ENCODE measurements at regions not wholly inside any gene's neighbourhood (a gene's known extent, or its start where the extent isn't known, plus 50 kb on each side); places are given as distances from the start of the nearest gene placed in this dataset.

- DNase-seq = no peak
Measured at GRCh38 chr9:107759009-107759822, 269.6 kb upstream of the KLF4 start.

GRCh38 chr9:107756091-107756490, 266.5 kb upstream of the KLF4 start:
- no peak for DNase-seq

DNA sequence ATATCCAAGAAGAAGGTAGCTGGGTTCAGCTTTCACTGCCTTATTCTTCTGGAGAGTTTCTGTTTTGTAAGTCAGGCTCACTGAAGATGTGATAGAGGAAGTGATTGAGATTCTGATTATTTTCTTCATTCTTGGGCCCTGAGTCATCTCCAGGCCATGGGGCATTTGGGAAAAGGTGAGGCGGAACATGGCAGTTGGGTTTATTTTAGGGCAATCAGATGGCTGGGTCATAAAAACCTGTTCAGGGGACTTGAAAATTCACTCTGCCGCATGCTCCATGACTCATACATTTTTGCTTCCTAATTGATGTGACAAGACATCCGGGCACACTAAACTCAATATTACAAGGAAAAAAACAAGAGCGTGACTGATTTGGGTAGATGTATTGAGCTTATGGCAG, 265.7 kb upstream of the KLF4 start:
- no peak for DNase-seq

DNA sequence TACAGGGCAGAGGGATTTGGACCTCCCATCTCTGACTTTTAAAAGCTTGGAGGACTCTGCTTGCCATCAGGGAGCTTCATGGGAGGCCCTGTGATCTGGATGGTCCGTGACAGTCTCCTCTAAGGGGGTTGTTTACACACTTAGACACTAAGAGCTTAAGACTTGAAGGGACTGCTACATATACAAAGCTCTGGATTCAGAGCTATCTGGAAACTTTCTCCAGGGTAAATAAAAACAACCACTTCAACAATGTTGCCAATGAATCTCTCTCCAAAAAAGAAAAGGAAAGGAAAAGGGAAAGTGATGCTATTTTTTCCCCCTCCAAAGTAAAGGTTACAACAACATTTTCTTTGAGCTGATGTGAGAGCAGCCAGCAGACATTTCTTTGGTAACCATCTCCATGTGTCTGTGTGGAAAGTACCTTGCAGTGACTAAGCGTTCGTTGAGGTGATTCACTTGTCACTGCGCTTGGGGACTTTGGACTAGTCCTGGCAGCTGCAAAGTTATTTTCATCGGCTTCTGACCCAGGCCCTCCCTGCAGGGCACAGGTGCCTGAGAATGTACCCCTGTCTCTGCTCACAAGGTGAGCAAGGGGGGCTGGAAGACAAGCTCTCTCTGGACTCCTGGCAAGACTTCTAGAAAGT, 262.1 kb upstream of the KLF4 start:
- no peak for DNase-seq

- DNase-seq = no peak
Measured at GRCh38 chr9:107750741-107751566, 261.4 kb upstream of the KLF4 start.

DNA sequence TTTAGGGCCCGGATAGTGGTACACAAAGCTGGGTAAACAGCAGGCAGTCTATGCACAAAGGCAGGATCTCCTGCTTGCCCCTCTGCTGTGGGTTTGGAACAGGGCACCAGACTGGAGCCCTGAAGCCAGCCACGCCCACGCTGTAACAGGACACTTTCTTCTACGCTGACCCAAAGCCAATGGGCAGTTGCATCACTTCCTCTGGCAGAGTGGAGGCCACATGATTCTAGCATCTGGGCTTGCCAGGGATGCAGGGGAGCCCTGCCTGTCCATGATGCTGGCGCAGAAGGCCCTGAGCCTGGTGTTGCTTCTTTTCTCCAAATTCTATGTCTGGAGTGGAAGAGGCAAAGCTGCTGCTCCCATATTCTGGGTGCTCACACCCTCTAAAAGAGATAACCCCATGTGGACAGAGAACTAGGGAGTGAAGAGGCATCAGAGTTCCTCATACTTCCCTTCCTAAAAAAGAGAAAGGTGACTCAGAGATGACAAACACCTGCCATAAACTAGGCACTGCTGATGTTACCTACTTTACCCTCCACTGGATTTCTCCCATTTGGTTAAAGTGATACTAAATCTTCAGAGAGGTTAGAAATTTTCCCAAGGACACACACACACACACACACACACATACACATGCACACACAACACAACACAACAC, 260.3 kb upstream of the KLF4 start:
- no peak for DNase-seq

- no peak for DNase-seq
Measured at GRCh38 chr9:107744873-107745272, 255.3 kb upstream of the KLF4 start.

- no peak for DNase-seq
Measured at GRCh38 chr9:107742531-107743309, 253.2 kb upstream of the KLF4 start.

DNA sequence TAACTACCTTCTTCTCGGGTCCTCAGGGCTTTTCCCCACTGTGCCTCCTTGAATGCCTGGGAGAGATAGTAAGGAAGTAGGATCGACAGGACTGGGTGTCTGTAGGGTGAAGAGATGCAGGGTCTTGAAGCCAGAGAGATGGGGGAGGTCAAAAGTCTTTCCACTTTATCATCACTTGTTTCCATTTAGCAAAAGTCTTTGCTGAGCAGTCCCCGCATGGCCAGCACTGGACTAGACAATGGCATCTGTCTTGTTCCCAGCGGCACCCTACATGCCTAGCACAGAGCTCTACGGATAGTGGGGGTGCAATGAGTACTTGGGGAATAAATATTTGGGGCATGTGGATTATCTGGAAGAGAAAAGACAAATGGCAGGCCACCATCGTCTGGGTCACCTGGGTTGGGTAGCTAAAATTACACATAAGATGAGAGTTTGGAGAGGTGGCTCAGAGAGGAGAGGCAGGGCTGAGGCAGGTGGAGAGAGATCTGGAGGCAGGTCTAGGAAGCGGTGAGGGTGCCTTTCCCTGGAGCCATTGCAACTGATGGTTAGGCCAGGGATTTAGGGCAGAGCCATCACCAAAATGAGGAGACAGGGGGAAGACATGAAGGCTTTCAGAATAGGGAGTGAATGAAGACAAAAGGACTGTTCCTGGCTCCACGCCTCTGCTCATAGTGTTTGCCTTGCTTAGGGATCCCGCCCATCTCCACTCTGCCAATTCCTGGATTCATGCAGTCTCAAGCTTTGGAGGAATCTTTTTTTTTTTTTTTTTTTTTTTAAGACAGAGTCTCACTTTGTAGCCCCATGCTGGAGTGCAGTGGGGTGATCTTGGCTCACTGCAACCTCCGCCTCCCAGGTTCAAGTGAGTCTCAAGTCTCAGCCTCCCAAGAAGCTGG, 250.8 kb upstream of the KLF4 start:
- no peak for DNase-seq

DNA sequence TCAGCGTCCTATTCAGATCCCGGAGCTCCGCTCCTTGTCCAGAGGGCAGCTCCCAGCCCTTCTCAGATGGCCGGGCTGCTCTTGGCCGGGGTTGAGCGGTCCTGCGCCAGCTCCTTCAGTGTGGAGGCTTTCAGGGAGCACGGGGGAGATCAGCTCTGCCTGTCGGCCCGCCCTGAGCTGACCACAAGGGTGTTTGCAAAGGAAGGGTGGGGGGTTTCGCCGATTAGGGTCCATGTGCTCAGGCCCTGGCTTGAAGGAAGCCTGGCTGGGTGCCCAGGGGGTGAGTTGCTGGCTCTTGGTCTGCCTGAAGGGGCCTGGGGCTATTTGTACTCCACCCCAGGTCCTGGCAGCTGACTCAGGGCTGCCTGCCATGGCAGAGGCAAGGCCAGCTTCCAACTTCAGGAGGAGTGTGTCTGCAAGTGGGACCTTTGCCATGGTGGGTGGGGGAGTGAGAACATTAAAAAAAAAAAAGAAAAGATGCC, 250.1 kb upstream of the KLF4 start:
- no peak for DNase-seq

DNA sequence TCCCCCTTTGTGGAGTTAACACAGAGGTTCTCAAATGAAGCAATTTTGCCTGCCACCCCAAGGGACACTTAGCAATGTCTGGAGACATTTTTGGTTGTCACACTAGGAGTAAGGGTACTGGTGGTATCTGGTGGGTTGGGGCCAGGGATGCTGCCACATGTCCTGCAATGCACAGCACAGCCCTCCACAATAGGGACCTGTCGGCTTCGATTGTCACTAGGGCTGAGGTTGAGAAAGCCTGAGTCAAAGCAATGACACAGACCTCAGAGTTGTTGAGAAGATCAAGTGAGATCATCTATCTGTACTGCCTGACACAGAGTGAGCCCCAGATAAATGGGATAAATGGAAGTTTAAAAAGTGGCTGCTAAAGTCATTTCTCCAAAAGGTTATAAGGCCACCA, 249.2 kb upstream of the KLF4 start:
- no peak for DNase-seq

DNA sequence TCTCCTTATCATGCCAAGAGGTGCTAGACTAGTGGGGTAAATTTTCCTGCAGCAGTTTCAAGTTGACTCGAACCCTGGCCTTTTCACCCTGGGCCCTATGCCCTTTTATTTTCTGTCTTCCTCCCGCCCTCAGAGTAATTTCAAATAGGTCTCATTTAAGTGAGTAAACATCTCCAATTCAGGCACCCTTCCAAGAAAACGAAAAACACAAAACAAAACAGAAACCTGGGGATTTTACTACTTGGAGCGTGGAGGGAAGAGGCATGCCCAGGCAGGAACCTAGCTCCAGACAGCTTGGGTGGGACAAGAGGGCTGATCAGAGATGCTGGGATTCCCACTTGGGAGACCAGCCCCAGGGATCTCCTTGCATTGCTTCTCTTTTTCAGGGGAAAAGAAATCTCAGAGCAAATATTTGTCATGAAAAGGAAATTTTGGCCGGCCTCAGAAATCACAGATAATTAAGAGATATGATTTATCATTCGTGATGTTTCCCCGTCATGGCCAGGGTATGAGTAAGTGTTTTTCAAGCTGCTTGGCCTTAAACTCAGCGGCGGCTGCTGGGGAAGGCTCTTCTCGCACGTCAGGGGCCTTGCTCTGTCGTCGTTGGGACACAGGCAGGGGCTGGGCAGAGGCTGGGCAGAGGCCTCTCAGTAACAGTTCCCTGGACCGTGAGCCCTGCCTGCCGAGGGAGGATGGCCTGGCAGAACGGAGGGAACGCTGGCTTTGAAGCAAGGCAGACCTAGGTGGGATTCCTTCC, 248.6 kb upstream of the KLF4 start:
- no peak for DNase-seq

GRCh38 chr9:107737610-107737986, 248.0 kb upstream of the KLF4 start:
- DNase-seq = no peak

GRCh38 chr9:107735821-107736220, 246.3 kb upstream of the KLF4 start:
- no peak for DNase-seq

- no peak for DNase-seq
Measured at GRCh38 chr9:107734256-107735013, 244.9 kb upstream of the KLF4 start.

DNA sequence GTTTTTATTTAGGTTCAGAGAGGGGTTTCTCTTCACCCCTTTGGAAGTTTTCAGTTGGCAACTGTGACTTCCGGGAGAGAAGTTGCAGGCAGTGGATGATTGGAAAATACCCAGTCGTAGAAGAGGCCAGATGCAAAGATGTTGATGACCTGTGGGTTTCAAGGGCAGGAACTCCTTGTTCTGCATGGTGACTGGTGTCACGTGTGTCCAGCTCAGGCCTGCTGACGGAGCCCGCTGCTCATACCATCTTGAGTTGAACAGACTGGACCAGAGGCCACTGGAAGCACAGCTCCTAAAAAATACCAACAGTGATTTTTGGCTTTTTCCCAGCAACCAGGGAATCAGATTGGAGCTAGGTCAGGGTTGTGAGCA, 243.9 kb upstream of the KLF4 start:
- no peak for DNase-seq

GRCh38 chr9:107732781-107733522, 243.4 kb upstream of the KLF4 start:
- DNase-seq = no peak

GRCh38 chr9:107731115-107731762, 241.7 kb upstream of the KLF4 start:
- no peak for DNase-seq

All from NCI-H524 treated with DMSO at 0.1 percent for 48 hours (cell line).